ENCODE measurements at regions not wholly inside any gene's neighbourhood (a gene's known extent, or its start where the extent isn't known, plus 50 kb on each side); places are given as distances from the start of the nearest gene placed in this dataset.

- TF ChIP-seq POLR2A (IDR thresholded peaks at IDR 0.05), result no peak
- no peak for TF ChIP-seq CTCF (IDR thresholded peaks at IDR 0.05)
- H3K27ac ChIP-seq, result no peak overlapping the region
- WGBS, 2 donors (ENCODE audit: low coverage in 1 of 2), result 67 to 79% methylated on average over 2 of the region's 2 CpGs
- H3K36me3 ChIP-seq, result no peaks in the 10 kb centered on the region
- no peak for ATAC-seq
- H3K4me1 ChIP-seq, result no peaks in the 10 kb centered on the region
- no peaks in the 10 kb centered on the region for H3K27me3 ChIP-seq
- no peak overlapping the region for H3K4me3 ChIP-seq
- peaks cover 0 to 11% (median 0%) of the 10 kb centered on the region in 3 donors for H3K9me3 ChIP-seq
Measured at GRCh38 chr19:23998568-23998967, 83.9 kb downstream of the ZNF726 start.

GRCh38 chr19:23999821-24000610 lies 85.3 kb downstream of the ZNF726 start:
- Histone ChIP-seq H3K27ac (no peak overlapping the region), H3K9me3 (peaks cover 0 to 11% (median 0%) of the 10 kb centered on the region in 3 donors), H3K36me3 (no peaks in the 10 kb centered on the region), H3K4me3 (no peak overlapping the region), H3K4me1 (no peaks in the 10 kb centered on the region), H3K27me3 (no peaks in the 10 kb centered on the region)
- no peak for TF ChIP-seq CTCF (IDR thresholded peaks at IDR 0.05)
- no peak for ATAC-seq
- 80 to 85% methylated on average over 4 to 8 of the region's 9 CpGs for WGBS, 2 donors (ENCODE audit: low coverage in 1 of 2)

GRCh38 chr19:24000656-24001055 lies 86.0 kb downstream of the ZNF726 start:
- Histone ChIP-seq H3K27me3 (no peaks in the 10 kb centered on the region), H3K4me1 (no peaks in the 10 kb centered on the region), H3K27ac (no peak overlapping the region), H3K4me3 (no peak overlapping the region), H3K36me3 (no peaks in the 10 kb centered on the region), H3K9me3 (peaks cover 0 to 11% (median 0%) of the 10 kb centered on the region in 3 donors)
- no peak for ATAC-seq
- 100% methylated on average over 2 of the region's 2 CpGs; no CpG with 5 or more reads in 1 of the 2 donors for WGBS, 2 donors (ENCODE audit: low coverage in 1 of 2)
- TF ChIP-seq EP300 (IDR thresholded peaks at IDR 0.05) (no peak), POLR2AphosphoS5 (IDR thresholded peaks at IDR 0.05) (no peak), POLR2A (IDR thresholded peaks at IDR 0.05) (no peak), CTCF (IDR thresholded peaks at IDR 0.05) (no peak)

- ATAC-seq, result no peak
- Histone ChIP-seq H3K4me1 (no peaks in the 10 kb centered on the region), H3K4me3 (no peak overlapping the region), H3K36me3 (no peaks in the 10 kb centered on the region), H3K27me3 (no peaks in the 10 kb centered on the region), H3K9me3 (peaks cover 0 to 6% (median 0%) of the 10 kb centered on the region in 3 donors), H3K27ac (no peak overlapping the region)
- 100% methylated on average over 2 of the region's 32 CpGs; no CpG with 5 or more reads in 1 of the 2 donors for WGBS, 2 donors (ENCODE audit: low coverage in 1 of 2)
- TF ChIP-seq POLR2A (IDR thresholded peaks at IDR 0.05) (no peak), CTCF (IDR thresholded peaks at IDR 0.05) (no peak), POLR2AphosphoS5 (IDR thresholded peaks at IDR 0.05) (no peak), EP300 (IDR thresholded peaks at IDR 0.05) (no peak)
Measured at GRCh38 chr19:24002256-24002945, 84.6 kb upstream of the ZNF254 start.

- Histone ChIP-seq H3K4me3 (no peak overlapping the region), H3K27me3 (no peaks in the 10 kb centered on the region), H3K27ac (no peak overlapping the region), H3K9me3 (no peaks in the 10 kb centered on the region), H3K36me3 (no peaks in the 10 kb centered on the region), H3K4me1 (no peaks in the 10 kb centered on the region)
- TF ChIP-seq CTCF (IDR thresholded peaks at IDR 0.05) (no peak), POLR2AphosphoS5 (IDR thresholded peaks at IDR 0.05) (no peak), POLR2A (IDR thresholded peaks at IDR 0.05) (no peak), EP300 (IDR thresholded peaks at IDR 0.05) (no peak)
- no peak for ATAC-seq
- WGBS, 2 donors (ENCODE audit: low coverage in 1 of 2), result 80% methylated on average over 1 of the region's 19 CpGs; no CpG with 5 or more reads in 1 of the 2 donors
Measured at GRCh38 chr19:24003537-24003936, 83.5 kb upstream of the ZNF254 start.

Measured in gastroesophageal sphincter (tissue), 4 donors.